ENCODE measurements at regions not wholly inside any gene's neighbourhood (a gene's known extent, or its start where the extent isn't known, plus 50 kb on each side); places are given as distances from the start of the nearest gene placed in this dataset.

DNA sequence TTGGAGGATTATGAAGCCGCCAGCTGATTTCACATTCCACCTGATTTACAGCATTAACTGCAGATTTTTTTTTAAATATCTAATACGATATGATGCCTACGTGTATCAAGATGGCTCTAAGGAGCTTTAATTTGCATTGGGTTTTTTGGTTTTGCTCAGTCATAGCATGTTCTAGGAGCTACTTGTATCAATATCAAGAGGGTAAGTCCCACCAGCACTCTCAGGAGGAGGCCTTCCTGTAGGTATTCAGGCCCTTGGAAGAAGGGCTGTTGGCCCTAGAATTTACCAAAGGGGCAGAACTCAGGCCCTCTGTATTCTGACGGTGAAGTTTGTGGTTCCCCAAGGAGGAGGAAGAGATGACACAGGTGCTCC, 97.2 kb upstream of the IPO5 start:
- no peak for ATAC-seq
- Histone ChIP-seq H3K9me3 (no peaks in the 10 kb centered on the region), H3K4me3 (no peak overlapping the region), H3K36me3 (ENCODE audit: low read depth) (no peaks in the 10 kb centered on the region), H3K4me1 (ENCODE audit: low read depth) (no peaks in the 10 kb centered on the region)
- DNase-seq = no peak
- TF ChIP-seq, protein P1, sequence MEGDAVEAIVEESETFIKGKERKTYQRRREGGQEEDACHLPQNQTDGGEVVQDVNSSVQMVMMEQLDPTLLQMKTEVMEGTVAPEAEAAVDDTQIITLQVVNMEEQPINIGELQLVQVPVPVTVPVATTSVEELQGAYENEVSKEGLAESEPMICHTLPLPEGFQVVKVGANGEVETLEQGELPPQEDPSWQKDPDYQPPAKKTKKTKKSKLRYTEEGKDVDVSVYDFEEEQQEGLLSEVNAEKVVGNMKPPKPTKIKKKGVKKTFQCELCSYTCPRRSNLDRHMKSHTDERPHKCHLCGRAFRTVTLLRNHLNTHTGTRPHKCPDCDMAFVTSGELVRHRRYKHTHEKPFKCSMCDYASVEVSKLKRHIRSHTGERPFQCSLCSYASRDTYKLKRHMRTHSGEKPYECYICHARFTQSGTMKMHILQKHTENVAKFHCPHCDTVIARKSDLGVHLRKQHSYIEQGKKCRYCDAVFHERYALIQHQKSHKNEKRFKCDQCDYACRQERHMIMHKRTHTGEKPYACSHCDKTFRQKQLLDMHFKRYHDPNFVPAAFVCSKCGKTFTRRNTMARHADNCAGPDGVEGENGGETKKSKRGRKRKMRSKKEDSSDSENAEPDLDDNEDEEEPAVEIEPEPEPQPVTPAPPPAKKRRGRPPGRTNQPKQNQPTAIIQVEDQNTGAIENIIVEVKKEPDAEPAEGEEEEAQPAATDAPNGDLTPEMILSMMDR (IDR thresholded peaks at IDR 0.05) = no peak
- intact Hi-C loops (cut with DNase I, micrococcal nuclease) = no loop called here

DNA sequence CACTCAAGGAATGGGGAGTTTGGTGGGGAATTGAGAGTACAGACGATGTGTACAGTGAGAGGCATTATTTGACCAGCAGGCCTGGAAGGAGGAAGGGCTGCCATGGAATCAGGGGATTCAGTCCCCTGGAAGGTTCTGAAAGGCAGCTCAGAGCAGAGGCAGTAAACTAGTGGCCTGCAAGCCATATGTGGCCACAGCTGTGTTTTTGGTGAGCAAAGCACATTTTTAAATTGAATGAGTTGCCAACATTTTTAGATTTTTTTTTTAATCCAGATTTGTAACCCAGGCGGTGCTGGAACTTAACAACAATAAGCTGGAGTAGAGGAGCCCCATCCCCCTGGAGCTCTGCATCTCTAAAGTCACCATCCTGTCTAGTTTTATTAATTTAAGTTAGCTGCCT, 95.3 kb upstream of the IPO5 start:
- ATAC-seq (no peak), DNase-seq (no peak)
- intact Hi-C loops (cut with DNase I, micrococcal nuclease) = no loop called here
- no peaks in the 10 kb centered on the region for H3K9me3 ChIP-seq
- H3K4me3 ChIP-seq = no peak overlapping the region
- no peaks in the 10 kb centered on the region for H3K36me3 ChIP-seq (ENCODE audit: low read depth)
- TF ChIP-seq, protein P1 (IDR thresholded peaks at IDR 0.05) = no peak
- H3K4me1 ChIP-seq (ENCODE audit: low read depth) = no peaks in the 10 kb centered on the region

DNA sequence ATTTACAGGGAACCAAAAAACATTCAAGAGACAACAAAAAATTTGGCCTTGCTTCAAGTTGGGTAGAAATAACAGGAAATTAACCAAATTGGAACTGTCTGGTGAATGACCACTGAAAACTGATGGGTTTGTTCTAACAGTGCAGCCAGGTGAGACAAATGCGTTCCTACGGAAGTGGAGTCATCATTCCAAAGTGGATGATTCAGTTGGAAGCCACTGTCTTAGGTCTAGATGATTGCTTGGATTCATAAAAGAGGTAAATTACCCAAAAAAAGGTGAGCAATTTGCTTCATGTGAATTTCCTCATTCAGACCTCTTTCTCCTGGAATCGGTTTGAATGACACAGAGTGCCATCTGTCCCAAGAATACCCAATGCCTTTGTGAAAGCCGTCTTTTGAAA, 87.1 kb upstream of the IPO5 start:
- Histone ChIP-seq H3K9me3 (no peaks in the 10 kb centered on the region), H3K36me3 (ENCODE audit: low read depth) (no peaks in the 10 kb centered on the region), H3K4me3 (no peak overlapping the region), H3K4me1 (ENCODE audit: low read depth) (no peaks in the 10 kb centered on the region)
- intact Hi-C loops (cut with DNase I, micrococcal nuclease) = no loop called here
- ATAC-seq = no peak
- TF ChIP-seq, protein P1 (IDR thresholded peaks at IDR 0.05) = no peak
- DNase-seq = no peak

DNA sequence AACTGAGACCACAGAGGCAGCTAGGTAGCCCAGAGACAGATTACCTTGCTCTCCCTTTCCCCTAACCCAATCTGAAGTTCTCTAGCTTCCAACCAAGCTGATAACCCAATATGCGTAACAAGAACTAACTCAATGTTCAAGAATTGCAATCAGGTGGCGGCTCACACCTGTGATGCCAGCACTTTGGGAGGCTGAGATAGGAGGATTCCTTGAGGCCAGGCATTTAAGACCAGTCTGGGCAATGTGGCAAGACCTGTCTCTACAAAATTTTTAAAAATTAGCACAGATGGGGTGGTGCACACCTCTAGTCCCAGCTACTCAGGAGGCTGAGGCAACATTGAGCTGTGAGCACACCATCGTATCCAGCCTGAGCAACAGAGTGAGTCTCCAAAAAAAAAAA, 86.7 kb upstream of the IPO5 start:
- DNase-seq (no peak), ATAC-seq (no peak)
- Histone ChIP-seq H3K4me1 (ENCODE audit: low read depth) (no peaks in the 10 kb centered on the region), H3K9me3 (no peaks in the 10 kb centered on the region), H3K36me3 (ENCODE audit: low read depth) (no peaks in the 10 kb centered on the region), H3K4me3 (no peak overlapping the region)
- TF ChIP-seq, protein P1 (IDR thresholded peaks at IDR 0.05) = no peak
- intact Hi-C loops (cut with DNase I, micrococcal nuclease) = no loop called here

DNA sequence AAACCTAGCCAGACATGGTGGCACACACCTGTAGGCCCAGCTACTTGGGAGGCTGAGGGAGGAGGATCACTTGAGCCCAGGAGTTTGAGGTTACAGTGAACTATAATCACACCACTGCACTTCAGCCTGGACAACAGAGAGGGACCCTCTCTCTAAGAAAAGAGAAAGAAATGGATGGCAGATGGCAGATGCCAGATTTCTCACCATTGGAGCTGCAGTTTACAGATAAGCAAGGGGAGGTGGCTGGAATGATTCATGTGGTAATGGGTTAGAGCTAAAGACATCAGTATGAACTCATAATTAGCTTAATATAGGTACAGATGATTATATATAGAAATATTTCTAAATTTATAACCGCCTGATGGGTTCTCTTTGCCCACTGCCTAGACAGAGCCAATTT, 80.1 kb upstream of the IPO5 start:
- TF ChIP-seq, protein P1 (IDR thresholded peaks at IDR 0.05) = no peak
- intact Hi-C loops (cut with DNase I, micrococcal nuclease) = no loop called here
- ATAC-seq = no peak

DNA sequence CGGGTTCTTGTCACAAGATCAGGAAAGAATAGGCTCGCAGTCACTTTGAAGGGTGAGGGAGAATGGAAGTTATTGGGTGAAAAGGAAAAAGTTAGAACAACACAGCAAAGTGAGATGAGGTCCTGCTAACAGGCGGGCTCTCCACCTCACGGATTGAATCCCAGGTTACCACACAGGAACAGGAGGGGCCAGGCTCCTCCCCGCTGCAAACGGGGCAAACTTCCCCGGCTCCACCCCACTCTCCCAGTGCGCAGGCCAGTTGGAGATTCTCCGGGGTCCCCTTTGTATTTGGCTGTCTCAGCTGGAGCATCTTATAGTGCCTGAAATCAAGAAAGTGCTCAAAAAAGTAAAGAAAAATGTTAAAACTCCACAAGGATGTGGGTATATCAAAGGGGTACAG, 78.3 kb upstream of the IPO5 start:
- no peak for ATAC-seq
- no peaks in the 10 kb centered on the region for H3K9me3 ChIP-seq
- H3K4me3 ChIP-seq = no peak overlapping the region
- DNase-seq = no peak
- TF ChIP-seq, protein P1 (IDR thresholded peaks at IDR 0.05) = no peak
- H3K36me3 ChIP-seq (ENCODE audit: low read depth) = no peaks in the 10 kb centered on the region
- no peaks in the 10 kb centered on the region for H3K4me1 ChIP-seq (ENCODE audit: low read depth)
- intact Hi-C loops (cut with DNase I, micrococcal nuclease) = no loop called here

More for the DNA sequence above, 80.1 kb upstream of the IPO5 start:
- Histone ChIP-seq H3K4me1 (ENCODE audit: low read depth) (no peaks in the 10 kb centered on the region), H3K4me3 (no peak overlapping the region), H3K36me3 (ENCODE audit: low read depth) (no peaks in the 10 kb centered on the region), H3K9me3 (no peaks in the 10 kb centered on the region)
- no peak for DNase-seq

Data from mucosa of descending colon (tissue), 3 donors.